AG04450 (cell line): ENCODE measurements at regions not wholly inside any gene's neighbourhood (a gene's known extent, or its start where the extent isn't known, plus 50 kb on each side); places are given as distances from the start of the nearest gene placed in this dataset.

Experiments
- CTCF ChIA-PET: fragments of 300-600, 350-600 bp; formaldehyde crosslinking; extraction: SDS; loops from one replicate; lab custom pipeline; 2022; ENCODE audit warnings: antibody characterized with exemption, inconsistent platforms; lab: Charles Lee
- POLR2A ChIA-PET: fragments of 350-600 bp; formaldehyde crosslinking; extraction: SDS; loops from one replicate; lab custom pipeline; 2021; ENCODE audit warnings: antibody characterized with exemption, inconsistent platforms; lab: Yijun Ruan, JAX
- DNase-seq: peaks from one replicate; pipeline ENCODE4 v3.0.0-alpha.2; 2011; ENCODE audit warnings: low read depth, low spot score
- H3K27ac ChIP-seq: one replicate; pipeline ENCODE4 v1.5.1; 2012; ENCODE audit warnings: low read depth, low read length, control low read depth
- H3K27me3 ChIP-seq: one replicate; pipeline ENCODE4 v1.6.0; 2012; ENCODE audit warnings: low read length; ENCODE audit not compliant: control insufficient read depth, insufficient read depth
- H3K4me3 ChIP-seq: 2 replicates; pipeline ENCODE4 v1.5.1; 2011; ENCODE audit warnings: mild to moderate bottlenecking, low read depth, low read length, control low read depth
- H3K9me3 ChIP-seq: 2 replicates; pipeline ENCODE4 v1.5.1; 2012; ENCODE audit warnings: low read length; ENCODE audit not compliant: control insufficient read depth, insufficient read depth
- TF ChIP-seq, protein P1 (sequence below): IDR thresholded peaks from 2 replicates; pipeline ENCODE4 v1.5.1; 2011; ENCODE audit warnings: low read depth, low read length, control low read depth, inconsistent platforms

DNA sequence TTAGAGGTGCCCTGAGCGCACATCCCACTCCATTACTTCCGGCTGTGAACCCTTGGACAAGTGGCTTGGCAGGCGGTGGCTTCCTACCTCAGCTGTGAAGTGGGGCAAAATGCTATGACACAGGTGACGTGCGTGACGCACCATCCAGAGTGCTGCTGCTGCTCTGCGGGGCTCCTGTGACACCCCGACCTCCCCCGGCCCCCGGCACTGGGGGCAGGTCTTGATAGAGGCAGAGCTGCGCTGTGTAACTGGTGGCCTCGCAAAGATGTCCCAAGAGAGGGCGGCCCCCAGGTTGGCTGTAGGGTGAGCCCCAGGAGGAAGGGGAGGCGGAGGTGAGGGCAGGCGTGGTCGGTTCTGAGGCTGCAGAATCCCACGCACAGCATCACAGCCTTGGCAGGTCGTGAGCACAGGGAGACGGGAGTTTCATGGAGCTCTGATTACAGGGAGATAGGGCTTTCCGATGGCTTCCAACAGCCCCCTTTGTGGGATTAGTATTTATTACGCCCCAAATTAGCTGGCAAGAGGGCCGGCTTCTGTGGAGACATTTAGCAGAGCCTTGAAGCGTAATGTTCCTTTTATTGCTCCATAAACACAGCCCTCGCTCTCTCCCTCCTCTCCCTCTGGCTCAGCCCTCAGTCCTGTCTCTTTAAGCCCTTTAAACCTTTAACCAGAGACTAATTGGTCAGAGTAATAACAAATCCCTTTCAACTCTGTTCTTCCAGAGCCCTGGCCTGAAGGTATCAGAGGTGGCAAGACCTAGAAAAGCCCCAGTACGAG lies 328.1 kb downstream of the C16orf95 start:
- H3K4me3 ChIP-seq: no peak overlapping the region
- CTCF ChIA-PET: no interaction called here
- H3K27me3 ChIP-seq: no peaks in the 10 kb centered on the region
- no peak for DNase-seq
- no peak overlapping the region for H3K27ac ChIP-seq
- TF ChIP-seq, protein P1, sequence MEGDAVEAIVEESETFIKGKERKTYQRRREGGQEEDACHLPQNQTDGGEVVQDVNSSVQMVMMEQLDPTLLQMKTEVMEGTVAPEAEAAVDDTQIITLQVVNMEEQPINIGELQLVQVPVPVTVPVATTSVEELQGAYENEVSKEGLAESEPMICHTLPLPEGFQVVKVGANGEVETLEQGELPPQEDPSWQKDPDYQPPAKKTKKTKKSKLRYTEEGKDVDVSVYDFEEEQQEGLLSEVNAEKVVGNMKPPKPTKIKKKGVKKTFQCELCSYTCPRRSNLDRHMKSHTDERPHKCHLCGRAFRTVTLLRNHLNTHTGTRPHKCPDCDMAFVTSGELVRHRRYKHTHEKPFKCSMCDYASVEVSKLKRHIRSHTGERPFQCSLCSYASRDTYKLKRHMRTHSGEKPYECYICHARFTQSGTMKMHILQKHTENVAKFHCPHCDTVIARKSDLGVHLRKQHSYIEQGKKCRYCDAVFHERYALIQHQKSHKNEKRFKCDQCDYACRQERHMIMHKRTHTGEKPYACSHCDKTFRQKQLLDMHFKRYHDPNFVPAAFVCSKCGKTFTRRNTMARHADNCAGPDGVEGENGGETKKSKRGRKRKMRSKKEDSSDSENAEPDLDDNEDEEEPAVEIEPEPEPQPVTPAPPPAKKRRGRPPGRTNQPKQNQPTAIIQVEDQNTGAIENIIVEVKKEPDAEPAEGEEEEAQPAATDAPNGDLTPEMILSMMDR: no peak
- POLR2A ChIA-PET: no interaction called here
- peaks cover 3% of the 10 kb centered on the region; the same call in 1 of the 2 replicates for H3K9me3 ChIP-seq

DNA sequence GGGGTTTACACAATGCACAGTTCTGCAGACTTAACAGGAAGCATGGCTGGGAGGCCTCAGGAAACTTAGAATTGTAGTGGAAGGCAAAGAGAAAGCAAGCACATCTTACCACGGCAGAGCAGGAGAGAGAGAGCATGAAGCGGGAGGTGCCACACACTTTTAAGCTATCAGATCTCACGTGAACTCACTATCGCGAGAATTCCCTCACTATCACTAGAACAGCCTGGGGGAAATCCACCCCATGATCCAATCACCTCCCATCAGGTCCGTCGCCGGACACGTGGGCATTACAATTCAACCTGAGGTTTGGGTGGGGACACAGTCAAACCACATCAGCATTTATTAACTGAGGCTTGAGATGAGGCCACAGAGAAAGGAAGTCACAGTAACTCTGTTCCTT lies 326.7 kb downstream of the C16orf95 start:
- no peak overlapping the region for H3K27ac ChIP-seq
- ChIA-PET POLR2A (no interaction called here), CTCF (no interaction called here)
- no peak overlapping the region for H3K4me3 ChIP-seq
- TF ChIP-seq, protein P1: no peak
- H3K27me3 ChIP-seq: no peaks in the 10 kb centered on the region
- no peak for DNase-seq
- H3K9me3 ChIP-seq: peaks cover 3% of the 10 kb centered on the region; the same call in 1 of the 2 replicates

DNA sequence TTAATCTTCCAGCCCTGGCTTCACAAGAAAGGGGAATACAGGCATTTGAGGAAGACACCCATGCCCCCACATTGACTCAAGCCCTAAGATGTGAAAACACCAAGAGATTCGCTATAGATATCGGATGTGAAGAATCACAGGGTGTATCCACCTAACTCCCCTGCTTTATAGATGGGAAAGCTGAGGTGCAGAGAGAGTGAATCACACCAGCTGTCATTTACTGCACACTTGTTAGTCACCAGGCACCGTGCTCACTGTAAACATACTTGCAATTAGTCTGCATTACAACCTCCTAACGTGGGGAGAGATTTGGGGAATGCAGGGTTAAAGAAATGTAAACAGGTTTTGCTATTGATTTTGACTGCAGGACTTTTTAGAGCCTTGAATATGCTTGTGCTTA lies 325.5 kb downstream of the C16orf95 start:
- POLR2A ChIA-PET: no interaction called here

DNA sequence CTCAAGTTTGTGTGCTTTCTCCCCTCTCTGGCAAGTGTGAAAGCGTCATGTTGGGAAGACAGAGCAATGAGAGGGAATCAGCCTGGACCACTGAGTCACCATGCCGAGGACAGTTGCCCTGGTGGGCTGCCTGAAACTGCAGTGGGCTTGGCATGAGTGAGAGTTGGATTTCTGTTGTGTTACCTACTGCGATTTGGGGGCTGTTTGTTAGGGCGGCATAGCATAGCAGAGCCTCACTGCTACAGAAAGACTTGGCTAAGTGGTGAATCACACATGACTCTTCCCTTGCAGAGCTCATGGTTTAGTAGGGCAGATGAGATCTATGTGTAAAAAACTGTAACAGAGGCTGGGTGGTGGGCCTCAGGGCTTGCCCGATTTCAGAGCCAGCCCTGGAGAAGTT lies 324.6 kb downstream of the C16orf95 start:
- Histone ChIP-seq H3K27me3 (no peaks in the 10 kb centered on the region), H3K4me3 (no peak overlapping the region), H3K9me3 (peaks cover 3% of the 10 kb centered on the region; the same call in 1 of the 2 replicates), H3K27ac (no peak overlapping the region)
- TF ChIP-seq, protein P1: no peak
- DNase-seq: no peak
- POLR2A ChIA-PET: no interaction called here
- CTCF ChIA-PET: no interaction called here

More for the DNA sequence above, 325.5 kb downstream of the C16orf95 start:
- TF ChIP-seq, protein P1: no peak
- peaks cover 3% of the 10 kb centered on the region; the same call in 1 of the 2 replicates for H3K9me3 ChIP-seq
- H3K27ac ChIP-seq: no peak overlapping the region
- no peak overlapping the region for H3K4me3 ChIP-seq
- DNase-seq: peak; percentile 39
- CTCF ChIA-PET: no interaction called here
- H3K27me3 ChIP-seq: no peaks in the 10 kb centered on the region

DNA sequence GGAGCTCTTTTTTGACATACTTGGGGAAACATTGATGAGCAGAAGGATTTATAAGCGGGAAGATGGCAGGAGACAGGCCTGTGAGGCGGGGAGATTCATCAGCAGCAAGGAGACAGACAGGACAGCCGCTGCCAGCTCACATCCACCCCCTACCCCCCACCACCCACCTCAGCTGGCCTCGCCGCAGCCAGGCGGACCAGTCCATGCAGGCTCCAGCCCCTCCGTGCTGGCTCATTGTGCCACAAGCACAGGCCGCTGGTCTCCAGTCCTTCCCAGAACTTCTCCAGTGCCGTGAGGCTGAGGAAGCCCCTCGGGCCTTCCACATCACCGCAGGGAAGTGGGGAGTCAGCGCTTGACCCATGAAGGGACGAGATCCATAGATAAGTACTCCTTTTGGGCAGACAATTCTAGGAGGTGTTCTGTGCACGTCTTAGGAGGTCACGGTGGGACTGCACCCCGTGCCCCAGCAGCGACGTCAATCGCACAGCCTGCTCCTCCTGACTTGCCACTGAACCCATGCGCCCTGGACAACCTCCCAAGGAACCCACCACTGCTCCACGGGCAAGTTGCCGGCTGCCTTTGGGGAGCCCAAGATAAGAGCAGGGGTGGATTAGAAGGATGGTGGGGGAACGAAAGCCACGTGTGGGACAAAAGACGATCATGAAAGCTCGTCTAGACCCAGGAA lies 323.6 kb downstream of the C16orf95 start:
- POLR2A ChIA-PET: no interaction called here
- H3K27ac ChIP-seq: peak overlapping the region; percentile 87
- CTCF ChIA-PET: no interaction called here
- no peak for DNase-seq
- no peak overlapping the region for H3K4me3 ChIP-seq
- TF ChIP-seq, protein P1: no peak
- no peaks in the 10 kb centered on the region for H3K27me3 ChIP-seq
- peaks cover 7% of the 10 kb centered on the region; the same call in 1 of the 2 replicates for H3K9me3 ChIP-seq
